Activated CD8-positive, alpha-beta T cell treated with anti-CD3 and anti-CD28 coated beads, Interleukin-2, amount 10 ng/mL, durations not matched to agents 7 days and 5 days (primary cell): ENCODE measurements at regions not wholly inside any gene's neighbourhood (a gene's known extent, or its start where the extent isn't known, plus 50 kb on each side); places are given as distances from the start of the nearest gene placed in this dataset.

Source experiments
- ATAC-seq: fragments of 150-1000 bp; cut with Tn5 transposase; one replicate; pipeline ENCODE4 v1.10.0; 2021; ENCODE audit warnings: moderate library complexity
- CTCF ChIA-PET: fragments of 350-600 bp; sonication (Branson Sonifier 250); formaldehyde crosslinking; loops from one replicate; lab custom pipeline; 2021; ENCODE audit warnings: antibody characterized with exemption; lab: Charles Lee
- POLR2A ChIA-PET: fragments of 350-600 bp; sonication (Branson Sonifier 250); formaldehyde crosslinking; loops from one replicate; lab custom pipeline; 2021; ENCODE audit warnings: antibody characterized with exemption; lab: Charles Lee
- DNase-seq: peaks from one replicate; pipeline ENCODE4 v3.0.0-alpha.2; 2020
- H3K27ac Mint-ChIP-seq: one replicate; pipeline ENCODE4 v1.8.0; 2021; ENCODE audit warnings: mild to moderate bottlenecking, mixed read lengths
- H3K27me3 Mint-ChIP-seq: one replicate; pipeline ENCODE4 v1.8.0; 2021; ENCODE audit warnings: low read depth, mixed read lengths
- H3K36me3 Mint-ChIP-seq: one replicate; pipeline ENCODE4 v1.8.0; 2021; ENCODE audit warnings: low read depth, mixed read lengths
- H3K4me1 Mint-ChIP-seq: one replicate; pipeline ENCODE4 v1.8.0; 2021; ENCODE audit warnings: low read depth, mixed read lengths
- H3K4me3 Mint-ChIP-seq: one replicate; pipeline ENCODE4 v1.8.0; 2021; ENCODE audit warnings: mild to moderate bottlenecking, mixed read lengths
- H3K9me3 Mint-ChIP-seq: one replicate; pipeline ENCODE4 v1.8.0; 2022; ENCODE audit warnings: mixed read lengths; ENCODE audit not compliant: insufficient read depth

DNA sequence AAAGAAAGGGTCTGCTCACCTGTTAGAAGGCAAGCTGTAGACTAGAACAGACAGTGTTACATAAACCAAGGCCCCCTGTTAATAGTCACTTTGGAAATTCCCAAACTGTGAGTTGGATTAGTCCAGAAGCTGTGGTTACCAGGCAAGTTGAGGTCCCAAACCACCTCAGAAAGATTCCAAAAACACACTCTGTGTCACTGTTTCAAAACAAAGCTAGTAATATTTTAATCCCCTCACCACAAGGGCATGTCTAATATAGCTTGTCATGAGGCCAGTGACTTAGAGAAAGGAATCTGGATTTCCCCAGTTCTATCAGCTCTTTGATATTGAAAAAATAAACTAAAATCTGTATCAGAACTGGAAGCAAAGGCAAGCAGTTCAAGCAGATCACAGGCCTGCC is 244.6 kb downstream of the HAO1 start:
- no peaks in the 10 kb centered on the region for H3K36me3 Mint-ChIP-seq
- DNase-seq (no peak), ATAC-seq (no peak)
- no peak overlapping the region for H3K4me3 Mint-ChIP-seq
- CTCF ChIA-PET: no interaction called here
- peaks cover 4% of the 10 kb centered on the region for H3K9me3 Mint-ChIP-seq
- no peaks in the 10 kb centered on the region for H3K4me1 Mint-ChIP-seq
- H3K27ac Mint-ChIP-seq: no peak overlapping the region
- no peaks in the 10 kb centered on the region for H3K27me3 Mint-ChIP-seq
- POLR2A ChIA-PET: no interaction called here

DNA sequence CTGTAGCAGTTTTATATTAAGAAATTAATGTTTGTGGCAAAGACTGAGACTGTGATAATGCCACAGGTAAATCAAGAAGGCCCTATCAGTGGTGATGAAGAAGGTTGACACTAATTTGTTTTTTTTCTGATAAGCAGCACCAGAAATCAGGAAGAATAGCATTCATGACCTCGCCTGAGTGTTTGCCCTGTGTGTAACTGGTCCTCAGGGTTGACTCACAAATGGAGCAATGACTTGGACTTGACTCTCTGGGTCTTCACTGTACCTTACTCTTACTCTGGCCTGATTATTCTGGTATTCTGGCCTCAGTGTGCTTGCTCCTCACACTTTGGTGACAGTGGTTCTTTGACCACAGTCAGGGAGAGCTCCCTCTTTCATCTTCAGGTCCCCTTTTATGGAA is 243.9 kb downstream of the HAO1 start:
- Mint-ChIP-seq H3K27ac (no peak overlapping the region), H3K9me3 (peaks cover 4% of the 10 kb centered on the region), H3K4me3 (no peak overlapping the region), H3K4me1 (no peaks in the 10 kb centered on the region), H3K36me3 (no peaks in the 10 kb centered on the region), H3K27me3 (no peaks in the 10 kb centered on the region)
- ChIA-PET CTCF (no interaction called here), POLR2A (no interaction called here)
- no peak for ATAC-seq
- DNase-seq: no peak

DNA sequence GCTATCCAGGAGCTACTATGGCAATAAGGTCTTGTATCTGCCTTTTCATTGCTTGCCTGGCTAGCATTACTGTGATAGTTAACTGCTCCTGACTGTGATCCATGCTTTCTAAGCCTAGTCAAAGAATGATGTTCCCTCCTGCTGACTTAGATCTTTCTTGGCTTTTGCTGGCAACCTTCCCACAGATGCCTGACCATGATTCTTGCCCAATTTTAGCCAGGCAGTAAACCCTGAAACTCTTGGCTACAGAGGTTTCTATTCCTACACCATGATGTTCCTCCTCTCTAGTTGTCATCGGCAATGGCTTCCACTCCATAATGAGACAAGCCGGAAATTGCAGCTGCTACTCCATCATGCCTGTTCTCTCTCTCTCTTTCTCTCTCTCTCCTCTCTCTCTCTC is 238.1 kb downstream of the HAO1 start:
- Mint-ChIP-seq H3K27ac (no peak overlapping the region), H3K4me1 (no peaks in the 10 kb centered on the region), H3K36me3 (no peaks in the 10 kb centered on the region), H3K9me3 (peaks cover 12% of the 10 kb centered on the region), H3K27me3 (no peaks in the 10 kb centered on the region), H3K4me3 (no peak overlapping the region)
- POLR2A ChIA-PET: no interaction called here
- DNase-seq (no peak), ATAC-seq (no peak)
- CTCF ChIA-PET: no interaction called here

DNA sequence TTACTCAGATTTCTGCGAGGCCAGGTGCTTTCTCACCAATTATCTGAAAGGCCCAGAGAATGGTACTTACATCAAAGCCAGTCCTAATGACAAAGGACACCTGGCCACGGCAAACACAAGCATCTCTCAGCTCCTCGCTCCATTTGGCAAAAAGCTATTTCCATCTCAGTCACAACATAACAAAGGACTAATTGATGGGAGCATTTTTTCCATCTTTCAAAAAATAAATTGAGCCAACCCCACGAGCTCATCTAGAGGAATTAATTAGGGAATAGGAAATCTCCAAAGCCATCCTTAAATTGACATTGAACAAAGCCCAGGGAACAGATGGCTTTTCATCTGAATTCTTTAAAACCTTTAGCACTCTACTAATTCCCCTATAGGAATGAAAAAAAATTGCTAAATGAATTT is 236.7 kb downstream of the HAO1 start:
- no peaks in the 10 kb centered on the region for H3K36me3 Mint-ChIP-seq
- no peak overlapping the region for H3K4me3 Mint-ChIP-seq
- DNase-seq (no peak), ATAC-seq (no peak)
- no peak overlapping the region for H3K27ac Mint-ChIP-seq
- ChIA-PET POLR2A (no interaction called here), CTCF (no interaction called here)
- peaks cover 16% of the 10 kb centered on the region for H3K9me3 Mint-ChIP-seq
- no peaks in the 10 kb centered on the region for H3K27me3 Mint-ChIP-seq
- no peaks in the 10 kb centered on the region for H3K4me1 Mint-ChIP-seq

DNA sequence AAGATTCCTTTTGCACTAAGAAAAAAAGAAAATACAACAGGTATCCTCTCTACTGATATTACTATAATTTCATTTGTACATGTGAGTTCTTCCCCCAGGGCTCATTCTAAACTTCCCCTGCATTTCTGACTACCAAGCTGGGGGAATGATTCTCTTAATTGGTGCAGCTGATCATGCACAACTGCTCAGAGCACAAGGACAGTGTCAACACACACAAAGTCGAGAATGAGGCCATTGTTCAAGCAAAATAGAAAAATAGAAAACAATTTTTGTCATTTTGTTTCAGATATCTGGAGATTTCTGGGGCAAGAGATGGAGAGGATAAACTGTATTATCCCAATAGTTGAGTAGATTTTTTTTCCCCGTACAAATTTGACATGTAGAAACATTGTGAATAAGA is 236.3 kb downstream of the HAO1 start:
- no peak for ATAC-seq
- Mint-ChIP-seq H3K4me1 (no peaks in the 10 kb centered on the region), H3K9me3 (peaks cover 16% of the 10 kb centered on the region), H3K27me3 (no peaks in the 10 kb centered on the region), H3K36me3 (no peaks in the 10 kb centered on the region), H3K27ac (no peak overlapping the region), H3K4me3 (no peak overlapping the region)
- no peak for DNase-seq
- ChIA-PET CTCF (no interaction called here), POLR2A (no interaction called here)

DNA sequence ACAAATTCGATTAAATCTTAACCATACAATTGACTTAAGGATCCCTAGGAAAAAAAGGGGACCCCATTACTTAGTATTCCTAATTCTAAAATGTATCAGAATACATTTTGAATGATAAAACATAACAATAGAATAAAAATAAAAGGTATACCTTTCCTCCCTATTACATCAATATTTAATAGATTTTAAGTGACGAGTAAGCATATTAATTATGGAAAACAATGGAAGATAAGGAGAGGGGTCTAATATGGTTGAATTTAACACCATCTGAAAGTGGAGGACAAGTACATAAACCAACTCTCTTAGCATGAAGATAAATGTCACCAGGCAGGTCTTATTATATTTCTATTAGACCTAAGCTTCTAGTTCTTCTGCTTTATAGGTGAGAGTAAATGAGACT is 232.1 kb downstream of the HAO1 start:
- ATAC-seq: no peak
- Mint-ChIP-seq H3K27ac (no peak overlapping the region), H3K9me3 (peaks cover 13% of the 10 kb centered on the region), H3K4me1 (no peaks in the 10 kb centered on the region), H3K4me3 (no peak overlapping the region), H3K27me3 (no peaks in the 10 kb centered on the region), H3K36me3 (no peaks in the 10 kb centered on the region)
- POLR2A ChIA-PET: no interaction called here
- no peak for DNase-seq
- CTCF ChIA-PET: no interaction called here

DNA sequence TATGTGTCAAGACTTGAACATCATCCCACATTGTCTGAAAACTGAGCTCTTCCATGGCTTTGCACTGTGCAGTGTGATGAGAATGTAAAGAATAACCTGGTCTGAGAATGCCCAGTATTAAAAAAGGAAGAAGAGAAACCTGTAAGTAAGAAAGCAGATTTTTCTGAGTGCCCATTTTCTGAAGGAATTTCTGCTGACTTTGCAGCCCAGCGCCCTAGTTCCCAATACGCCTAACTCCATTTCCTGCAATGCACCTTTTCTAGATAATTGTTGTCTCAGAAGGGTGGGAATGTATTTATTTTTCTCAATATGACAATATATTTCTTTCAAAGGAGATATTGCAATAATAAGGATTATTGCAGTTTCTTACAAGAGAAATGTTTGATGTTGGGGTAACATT is 231.5 kb downstream of the HAO1 start:
- CTCF ChIA-PET: no interaction called here
- H3K4me3 Mint-ChIP-seq: no peak overlapping the region
- no peaks in the 10 kb centered on the region for H3K4me1 Mint-ChIP-seq
- DNase-seq: no peak
- H3K27me3 Mint-ChIP-seq: no peaks in the 10 kb centered on the region
- peaks cover 14% of the 10 kb centered on the region for H3K9me3 Mint-ChIP-seq
- POLR2A ChIA-PET: no interaction called here
- ATAC-seq: no peak
- H3K36me3 Mint-ChIP-seq: no peaks in the 10 kb centered on the region
- H3K27ac Mint-ChIP-seq: no peak overlapping the region

DNA sequence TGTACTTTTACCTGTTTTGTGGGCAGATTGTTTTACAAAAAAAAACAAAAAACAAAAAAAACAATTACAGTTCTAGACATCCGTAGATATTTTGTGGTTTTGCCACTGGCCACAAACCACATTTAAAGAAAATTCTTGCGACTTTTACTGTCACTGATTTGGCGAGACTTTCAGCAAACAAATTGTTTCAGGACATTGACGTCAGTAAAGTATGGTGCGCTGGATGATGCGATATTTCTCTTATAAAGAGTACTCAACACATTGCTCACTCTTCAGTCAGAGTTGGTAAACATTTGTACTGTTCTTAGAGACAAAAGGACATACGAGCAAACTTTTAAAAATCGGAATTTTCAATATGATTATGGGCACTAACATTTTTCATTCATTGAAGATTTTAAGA is 229.8 kb downstream of the HAO1 start:
- no peak overlapping the region for H3K4me3 Mint-ChIP-seq
- ChIA-PET POLR2A (no interaction called here), CTCF (no interaction called here)
- H3K4me1 Mint-ChIP-seq: no peaks in the 10 kb centered on the region
- H3K27me3 Mint-ChIP-seq: no peaks in the 10 kb centered on the region
- H3K27ac Mint-ChIP-seq: no peak overlapping the region
- ATAC-seq (no peak), DNase-seq (no peak)
- H3K36me3 Mint-ChIP-seq: no peaks in the 10 kb centered on the region
- peaks cover 14% of the 10 kb centered on the region for H3K9me3 Mint-ChIP-seq

DNA sequence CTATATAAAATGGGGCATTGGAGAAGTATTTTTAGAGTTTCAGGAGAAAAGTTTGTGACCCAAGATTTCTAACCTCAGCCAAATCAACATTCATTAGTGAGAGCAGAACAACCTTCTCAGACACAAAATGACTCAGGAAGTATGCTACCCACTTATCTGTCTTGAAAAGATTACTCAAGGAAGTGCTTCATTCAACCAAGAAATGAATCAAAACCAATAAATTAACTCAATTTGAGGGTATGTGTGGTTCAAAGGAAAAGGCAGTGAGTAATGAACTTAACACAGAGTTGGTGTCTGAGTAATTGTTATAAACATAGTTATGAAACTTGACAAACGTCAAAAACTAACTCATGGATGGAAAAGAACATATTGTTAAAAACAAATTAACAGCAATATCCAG is 227.6 kb downstream of the HAO1 start:
- ATAC-seq: no peak
- CTCF ChIA-PET: no interaction called here

DNA sequence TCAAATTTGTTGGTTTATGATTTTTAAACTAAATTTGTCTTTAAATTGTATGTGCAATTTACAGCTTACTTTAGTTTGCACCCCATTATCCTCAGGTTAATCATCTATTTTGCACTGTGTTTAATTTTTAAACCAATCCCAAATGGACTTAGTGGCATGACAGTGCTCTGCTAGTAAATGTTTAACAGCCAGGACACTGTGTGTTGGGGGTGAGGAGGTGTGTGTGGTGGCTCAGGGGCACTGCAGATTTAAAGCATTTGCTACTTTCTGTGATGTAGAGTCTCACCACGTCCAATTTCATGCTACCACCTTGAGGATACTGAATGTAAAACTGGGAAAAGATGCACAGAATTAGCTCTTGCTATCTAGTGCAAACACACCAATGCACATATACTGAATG is 225.7 kb downstream of the HAO1 start:
- no peak overlapping the region for H3K4me3 Mint-ChIP-seq
- H3K9me3 Mint-ChIP-seq: peaks cover 3% of the 10 kb centered on the region
- H3K27ac Mint-ChIP-seq: no peak overlapping the region
- DNase-seq: no peak
- H3K36me3 Mint-ChIP-seq: no peaks in the 10 kb centered on the region
- no peak for ATAC-seq
- ChIA-PET CTCF (no interaction called here), POLR2A (no interaction called here)
- H3K4me1 Mint-ChIP-seq: no peaks in the 10 kb centered on the region
- no peaks in the 10 kb centered on the region for H3K27me3 Mint-ChIP-seq

More for the DNA sequence above, 227.6 kb downstream of the HAO1 start:
- Mint-ChIP-seq H3K4me3 (no peak overlapping the region), H3K36me3 (no peaks in the 10 kb centered on the region), H3K27me3 (no peaks in the 10 kb centered on the region), H3K4me1 (no peaks in the 10 kb centered on the region), H3K9me3 (peaks cover 3% of the 10 kb centered on the region), H3K27ac (no peak overlapping the region)
- POLR2A ChIA-PET: no interaction called here
- no peak for DNase-seq

DNA sequence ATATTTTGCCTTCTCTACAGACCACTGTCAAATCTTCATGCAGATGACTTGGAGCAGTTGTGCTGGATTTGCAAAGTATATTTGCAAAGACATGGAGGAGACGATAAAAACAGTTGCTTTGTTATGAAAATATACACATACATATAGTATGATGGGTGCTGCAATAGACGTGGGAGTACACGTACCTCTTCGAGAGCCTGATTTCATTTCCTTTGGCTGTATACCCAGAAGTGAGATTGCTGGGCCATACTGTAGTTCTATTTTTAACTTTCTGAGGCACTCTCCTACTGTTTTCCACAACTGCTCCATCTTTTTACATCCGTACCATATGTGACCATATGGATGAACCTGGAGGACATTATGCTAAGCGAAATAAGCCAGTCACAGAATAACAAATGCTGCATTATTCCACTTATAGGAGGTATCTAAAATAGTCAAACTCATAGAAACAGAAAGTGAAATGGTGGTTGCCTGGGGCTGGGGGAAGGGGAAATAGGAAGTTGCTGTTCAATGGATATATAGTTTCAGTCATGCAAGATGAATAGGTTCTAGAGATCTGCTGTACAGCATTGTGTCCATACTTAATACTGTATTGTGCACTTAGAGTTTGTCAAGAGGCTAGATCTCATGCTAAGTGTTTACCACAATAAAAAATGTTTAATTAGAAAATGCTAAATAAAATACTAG is 223.8 kb downstream of the HAO1 start:
- H3K4me1 Mint-ChIP-seq: no peaks in the 10 kb centered on the region
- no peak for ATAC-seq
- H3K27ac Mint-ChIP-seq: no peak overlapping the region
- no peak for DNase-seq
- H3K36me3 Mint-ChIP-seq: no peaks in the 10 kb centered on the region
- no peak overlapping the region for H3K4me3 Mint-ChIP-seq
- peaks cover 3% of the 10 kb centered on the region for H3K9me3 Mint-ChIP-seq
- CTCF ChIA-PET: no interaction called here
- no peaks in the 10 kb centered on the region for H3K27me3 Mint-ChIP-seq
- POLR2A ChIA-PET: no interaction called here

DNA sequence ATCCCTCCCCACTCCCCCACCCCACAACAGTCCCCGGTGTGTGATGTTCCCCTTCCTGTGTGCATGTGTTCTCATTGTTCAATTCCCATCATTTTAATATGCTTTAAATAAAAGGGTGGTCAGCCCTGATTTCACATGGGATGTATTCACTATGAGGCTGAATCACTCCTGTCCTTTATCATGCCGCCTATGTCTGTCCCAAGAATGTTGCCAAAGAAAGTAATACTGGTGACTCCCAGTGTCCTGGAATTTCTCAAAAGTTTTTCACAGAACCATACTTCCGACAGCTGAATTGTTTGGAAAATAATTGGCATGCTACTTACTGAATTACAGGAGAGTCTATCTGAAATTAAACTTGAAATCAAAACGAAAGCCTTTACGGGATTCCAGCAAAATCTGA is 217.7 kb downstream of the HAO1 start:
- no peaks in the 10 kb centered on the region for H3K4me1 Mint-ChIP-seq
- H3K9me3 Mint-ChIP-seq: no peaks in the 10 kb centered on the region

DNA sequence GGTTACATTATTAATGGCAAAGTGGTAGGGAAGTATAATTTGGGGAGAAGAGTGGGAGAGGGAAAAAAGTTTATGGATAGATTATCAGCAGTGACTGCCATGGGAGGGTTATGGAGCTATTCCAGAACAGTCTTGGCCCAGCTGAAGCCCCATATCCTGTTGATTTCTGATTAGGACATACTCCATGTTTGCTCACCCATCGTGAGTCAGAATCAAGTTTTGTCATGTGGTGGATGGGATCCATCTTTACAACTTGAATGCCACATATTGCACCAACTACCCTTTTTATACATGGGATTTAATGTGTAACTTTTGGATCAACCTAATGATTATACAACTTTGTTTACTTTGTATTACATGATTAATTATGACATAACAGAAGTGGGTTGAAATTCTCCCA is 217.0 kb downstream of the HAO1 start:
- ATAC-seq: no peak
- Mint-ChIP-seq H3K9me3 (no peaks in the 10 kb centered on the region), H3K4me1 (no peaks in the 10 kb centered on the region), H3K27ac (no peak overlapping the region), H3K27me3 (no peaks in the 10 kb centered on the region), H3K4me3 (no peak overlapping the region), H3K36me3 (no peaks in the 10 kb centered on the region)
- ChIA-PET POLR2A (no interaction called here), CTCF (no interaction called here)
- DNase-seq: no peak

More for the DNA sequence above, 217.7 kb downstream of the HAO1 start:
- ChIA-PET CTCF (no interaction called here), POLR2A (no interaction called here)
- no peak overlapping the region for H3K4me3 Mint-ChIP-seq
- DNase-seq (no peak), ATAC-seq (no peak)
- H3K27ac Mint-ChIP-seq: no peak overlapping the region
- no peaks in the 10 kb centered on the region for H3K36me3 Mint-ChIP-seq
- H3K27me3 Mint-ChIP-seq: no peaks in the 10 kb centered on the region
